NCI-H2196 treated with DMSO at 0.1 percent for 48 hours (cell line): ENCODE measurements at regions not wholly inside any gene's neighbourhood (a gene's known extent, or its start where the extent isn't known, plus 50 kb on each side); places are given as distances from the start of the nearest gene placed in this dataset.
"Not testable (repeated sequence)": the region's sequence is repeated elsewhere in the genome, so short reads cannot be mapped to it uniquely, and the experiment has no call there.

Experiments
- DNase-seq: peaks from one replicate; lab custom pipeline; 2025; ENCODE audit not compliant: unreplicated experiment; lab: John Stamatoyannopoulos, UW

- DNase-seq, result no peak
These were observed 322.8 kb upstream of the NAALADL2 start for GRCh38 chr3:174536319-174536718.

GRCh38 chr3:174538151-174538550 lies 321.0 kb upstream of the NAALADL2 start:
- DNase-seq, result no peak

- peak; percentile 6 for DNase-seq
These were observed 318.8 kb upstream of the NAALADL2 start for GRCh38 chr3:174540116-174540908.

GRCh38 chr3:174541708-174542315 lies 317.3 kb upstream of the NAALADL2 start:
- no peak for DNase-seq

GRCh38 chr3:174547801-174548435 lies 311.2 kb upstream of the NAALADL2 start:
- no peak for DNase-seq

- DNase-seq, result no peak
These were observed 310.1 kb upstream of the NAALADL2 start for GRCh38 chr3:174548841-174549623.

GRCh38 chr3:174581558-174581957 lies 277.6 kb upstream of the NAALADL2 start:
- DNase-seq, result no peak

GRCh38 chr3:174583396-174583795 lies 275.7 kb upstream of the NAALADL2 start:
- no peak for DNase-seq

GRCh38 chr3:174587137-174587536 lies 272.0 kb upstream of the NAALADL2 start:
- DNase-seq, result not testable (repeated sequence)

- DNase-seq, result no peak
These were observed 262.6 kb upstream of the NAALADL2 start for GRCh38 chr3:174596447-174596982.

- DNase-seq, result no peak
These were observed 260.2 kb upstream of the NAALADL2 start for GRCh38 chr3:174598885-174599439.

- no peak for DNase-seq
These were observed 246.0 kb upstream of the NAALADL2 start for GRCh38 chr3:174613173-174613572.

GRCh38 chr3:174614036-174614435 lies 245.1 kb upstream of the NAALADL2 start:
- DNase-seq, result no peak

GRCh38 chr3:174618368-174619080 lies 240.6 kb upstream of the NAALADL2 start:
- DNase-seq, result no peak

GRCh38 chr3:174619239-174619638 lies 239.9 kb upstream of the NAALADL2 start:
- no peak for DNase-seq

- no peak for DNase-seq
These were observed 239.0 kb upstream of the NAALADL2 start for GRCh38 chr3:174620138-174620537.

GRCh38 chr3:174620855-174621472 lies 238.2 kb upstream of the NAALADL2 start:
- no peak for DNase-seq

- DNase-seq, result no peak
These were observed 225.8 kb upstream of the NAALADL2 start for GRCh38 chr3:174633342-174633741.

- DNase-seq, result no peak
These were observed 222.7 kb upstream of the NAALADL2 start for GRCh38 chr3:174636451-174636850.

GRCh38 chr3:174639406-174639805 lies 219.7 kb upstream of the NAALADL2 start:
- no peak for DNase-seq
